H1 (cell line): ENCODE measurements at regions not wholly inside any gene's neighbourhood (a gene's known extent, or its start where the extent isn't known, plus 50 kb on each side); places are given as distances from the start of the nearest gene placed in this dataset.

Experiments used
- CTCF ChIA-PET: fragments of 300-600 bp; sonication (Branson Sonifier 250); formaldehyde crosslinking; loops from one replicate; lab custom pipeline; 2021; ENCODE audit not compliant: partially characterized antibody; lab: Charles Lee
- POLR2A ChIA-PET: fragments of 300-600 bp; sonication (Branson Sonifier 250); formaldehyde crosslinking; loops from one replicate; lab custom pipeline; 2021; ENCODE audit warnings: inconsistent platforms; ENCODE audit not compliant: partially characterized antibody; lab: Charles Lee
- DNase-seq, 2 experiments: peaks; one replicate each; pipeline versions ENCODE4 v3.0.0 to v3.0.0-alpha.2; 2010 to 2022; ENCODE audit warnings: low spot score in 2 of 2, low read depth in 1 of 2, mixed read lengths in 1 of 2
- FAIRE-seq: peaks from 2 replicates; lab custom pipeline; 2011; peaks lifted over from hg19 to GRCh38; lab: Jason Lieb, UNC
- H2AFZ ChIP-seq: 2 replicates; pipeline ENCODE4 v1.8.1; 2012; ENCODE audit warnings: low read length, inconsistent platforms
- H2AK5ac ChIP-seq: 2 replicates; pipeline ENCODE4 v1.6.1; 2013; ENCODE audit warnings: low read depth, low read length
- H2BK120ac ChIP-seq: replicated peaks from 2 replicates; pipeline ENCODE3; 2013; ENCODE audit warnings: low read depth, low read length, inconsistent platforms
- H2BK12ac ChIP-seq: 2 replicates; pipeline ENCODE4 v1.6.1; 2013; ENCODE audit warnings: low read depth, low read length
- H2BK15ac ChIP-seq: 2 replicates; pipeline ENCODE4 v1.6.1; 2013; ENCODE audit warnings: low read length
- H2BK20ac ChIP-seq: 2 replicates; pipeline ENCODE4 v1.6.1; 2013; ENCODE audit warnings: low read length
- H2BK5ac ChIP-seq: 2 replicates; pipeline ENCODE4 v1.6.1; 2013; ENCODE audit warnings: low read depth, low read length
- H3K14ac ChIP-seq: 2 replicates; pipeline ENCODE4 v1.6.1; 2013; ENCODE audit warnings: inconsistent platforms; ENCODE audit not compliant: insufficient read length
- H3K18ac ChIP-seq: 2 replicates; pipeline ENCODE4 v1.6.1; 2013; ENCODE audit warnings: low read length; ENCODE audit errors: extremely low read depth
- H3K23ac ChIP-seq: 2 replicates; pipeline ENCODE4 v1.6.1; 2013; ENCODE audit warnings: inconsistent platforms; ENCODE audit not compliant: insufficient read length
- H3K23me2 ChIP-seq: 2 replicates; pipeline ENCODE4 v1.6.1; 2013; ENCODE audit warnings: low read depth, low read length
- H3K27ac ChIP-seq: 2 replicates; pipeline ENCODE4 v1.6.1; 2011; ENCODE audit warnings: low read depth, low read length, inconsistent platforms
- H3K27me3 ChIP-seq, 4 experiments: replicated peaks in 1 of 4; 1 replicate in 1 of 4; 2 replicates in 3 of 4; pipeline versions ENCODE4 v1.6.1 to v1.8.1; 2011 to 2013; ENCODE audit warnings: low read length in 3 of 4, mild to moderate bottlenecking in 3 of 4, inconsistent platforms in 2 of 4, mixed read lengths in 2 of 4, moderate library complexity in 1 of 4; ENCODE audit not compliant: control insufficient read depth in 3 of 4, insufficient read depth in 3 of 4; ENCODE audit errors: extremely low read depth in 1 of 4
- H3K36me3 ChIP-seq, 4 experiments: 2 replicates each; pipeline versions ENCODE4 v1.6.1 to v1.8.1; 2011 to 2013; ENCODE audit warnings: mild to moderate bottlenecking in 4 of 4, low read length in 3 of 4, moderate library complexity in 2 of 4, control low read depth in 1 of 4, inconsistent platforms in 1 of 4; ENCODE audit not compliant: insufficient read depth in 4 of 4, control insufficient read depth in 2 of 4
- H3K4ac ChIP-seq: replicated peaks from 2 replicates; pipeline ENCODE3; 2013; ENCODE audit warnings: low read length, low read depth, mixed read lengths, inconsistent platforms; ENCODE audit not compliant: insufficient read length
- H3K4me1 ChIP-seq, 4 experiments: replicated peaks in 1 of 4; 1 replicate in 1 of 4; 2 replicates in 3 of 4; pipeline versions ENCODE4 v1.6.1 to v1.8.1; 2011 to 2013; ENCODE audit warnings: low read length in 3 of 4, inconsistent platforms in 2 of 4, mixed read lengths in 1 of 4; ENCODE audit not compliant: insufficient read depth in 4 of 4, control insufficient read depth in 3 of 4
- H3K4me2 ChIP-seq, 2 experiments: 2 replicates each; pipeline versions ENCODE4 v1.6.1 to v1.8.1; 2011 to 2013; ENCODE audit warnings: low read depth in 2 of 2, low read length in 2 of 2, control low read depth in 1 of 2, inconsistent platforms in 1 of 2, mild to moderate bottlenecking in 1 of 2; ENCODE audit not compliant: insufficient read depth in 1 of 2
- H3K4me3 ChIP-seq, 4 experiments: fragments of 200-600, 300-600 bp in 1 of 4; sonication (generic), shearing (Covaris generic), sonication (Bioruptor Twin) in 1 of 4; 2 replicates each; pipeline versions ENCODE4 v1.5.1 to v1.8.1; 2011 to 2016; ENCODE audit warnings: low read length in 4 of 4, low read depth in 3 of 4, control low read depth in 2 of 4, inconsistent platforms in 2 of 4, mild to moderate bottlenecking in 2 of 4, mixed read lengths in 1 of 4, moderate library complexity in 1 of 4; ENCODE audit not compliant: insufficient read depth in 2 of 4; ENCODE audit errors: extremely low read depth in 1 of 4
- H3K56ac ChIP-seq: replicated peaks from 2 replicates; pipeline ENCODE3; 2013; ENCODE audit warnings: low read depth, mild to moderate bottlenecking, mixed read lengths, low read length, inconsistent platforms; ENCODE audit not compliant: insufficient read length
- H3K79me1 ChIP-seq: 2 replicates; pipeline ENCODE4 v1.6.1; 2013; ENCODE audit warnings: low read depth, low read length, control low read depth
- H3K79me2 ChIP-seq, 2 experiments: 2 replicates each; pipeline versions ENCODE4 v1.6.1 to v1.8.1; 2012 to 2013; ENCODE audit warnings: low read length in 2 of 2, mild to moderate bottlenecking in 2 of 2, inconsistent platforms in 1 of 2; ENCODE audit not compliant: insufficient read depth in 2 of 2, control insufficient read depth in 1 of 2
- H3K9ac ChIP-seq, 4 experiments: replicated peaks in 1 of 4; 1 replicate in 1 of 4; 2 replicates in 3 of 4; pipeline versions ENCODE4 v1.6.1 to v1.8.1; 2011 to 2013; ENCODE audit warnings: low read depth in 3 of 4, low read length in 3 of 4, control low read depth in 2 of 4, mild to moderate bottlenecking in 2 of 4, moderate library complexity in 2 of 4, inconsistent platforms in 1 of 4; ENCODE audit errors: extremely low read depth in 1 of 4
- H3K9me3 ChIP-seq, 2 experiments: 2 replicates each; pipeline versions ENCODE4 v1.6.1 to v1.8.1; 2012 to 2013; ENCODE audit warnings: mild to moderate bottlenecking in 2 of 2, moderate library complexity in 2 of 2, control low read depth in 1 of 2, inconsistent platforms in 1 of 2, low read depth in 1 of 2, low read length in 1 of 2, mixed read lengths in 1 of 2; ENCODE audit not compliant: insufficient read depth in 2 of 2
- H4K20me1 ChIP-seq, 2 experiments: replicated peaks in 1 of 2; 2 replicates each; pipeline versions ENCODE3 to v1.8.1; 2011 to 2013; ENCODE audit warnings: inconsistent platforms in 2 of 2, low read length in 2 of 2, mild to moderate bottlenecking in 1 of 2; ENCODE audit not compliant: insufficient read depth in 2 of 2, control insufficient read depth in 1 of 2
- H4K5ac ChIP-seq: 2 replicates; pipeline ENCODE4 v1.6.1; 2013; ENCODE audit warnings: low read length, low read depth, mixed read lengths, inconsistent platforms; ENCODE audit not compliant: insufficient read length
- H4K8ac ChIP-seq: 2 replicates; pipeline ENCODE4 v1.8.0; 2013; ENCODE audit warnings: mild to moderate bottlenecking, moderate library complexity, low read length, inconsistent platforms; ENCODE audit not compliant: insufficient read depth; ENCODE audit errors: extremely low read depth
- H4K91ac ChIP-seq: replicated peaks from 2 replicates; pipeline ENCODE3; 2013; ENCODE audit warnings: low read length, mixed read lengths, inconsistent platforms; ENCODE audit not compliant: insufficient read length
- ASH2L ChIP-seq: fragments of 200-600, 300-600 bp; sonication (generic); IDR thresholded peaks from one replicate; pipeline ENCODE4 v1.7.1; 2017; ENCODE audit warnings: low read length
- BACH1 ChIP-seq: IDR thresholded peaks from 2 replicates; pipeline ENCODE4 v1.6.1; 2012; ENCODE audit warnings: low read length, improper control_type of control experiment
- BCL11A ChIP-seq, 2 experiments: IDR thresholded peaks; one replicate each; pipeline ENCODE4 v1.6.1; 2011; ENCODE audit warnings: low read depth in 2 of 2, low read length in 2 of 2, mild to moderate bottlenecking in 2 of 2
- E2F6 ChIP-seq: IDR thresholded peaks from 2 replicates; pipeline ENCODE4 v1.6.1; 2012; ENCODE audit warnings: inconsistent platforms
- EP300 ChIP-seq, 2 experiments: IDR thresholded peaks; 1 replicate in 1 of 2; 2 replicates in 1 of 2; pipeline ENCODE4 v1.6.1; 2011 to 2012; ENCODE audit warnings: low read depth in 2 of 2, low read length in 2 of 2, mild to moderate bottlenecking in 2 of 2, borderline replicate concordance in 1 of 2, inconsistent platforms in 1 of 2, moderate library complexity in 1 of 2
- EZH2 ChIP-seq: fragments of 200-600 bp; sonication (generic); IDR thresholded peaks from 2 replicates; pipeline ENCODE4 v1.7.1; 2012; ENCODE audit warnings: low read depth, mild to moderate bottlenecking, moderate library complexity, low read length, inconsistent platforms; ENCODE audit not compliant: severe bottlenecking
- HDAC6 ChIP-seq: IDR thresholded peaks from one replicate; pipeline ENCODE4 v1.7.1; 2012; ENCODE audit warnings: low read depth, mild to moderate bottlenecking, inconsistent platforms, low read length, moderate library complexity
- JUND ChIP-seq: IDR thresholded peaks from 2 replicates; pipeline ENCODE4 v1.6.1; 2011; ENCODE audit warnings: mild to moderate bottlenecking, improper control_type of control experiment, low read length
- NRF1 ChIP-seq: IDR thresholded peaks from 2 replicates; pipeline ENCODE4 v1.6.1; 2011; ENCODE audit warnings: mild to moderate bottlenecking, low read depth, low read length, improper control_type of control experiment
- RBBP5 ChIP-seq: IDR thresholded peaks from 2 replicates; pipeline ENCODE4 v1.7.1; 2012; ENCODE audit warnings: low read depth, mild to moderate bottlenecking, inconsistent platforms, low read length, moderate library complexity, borderline replicate concordance
- SUZ12 ChIP-seq: fragments of 200-600 bp; sonication (generic); IDR thresholded peaks from 2 replicates; pipeline ENCODE4 v1.6.1; 2012; ENCODE audit warnings: mild to moderate bottlenecking, inconsistent platforms, low read length, moderate library complexity, mixed read lengths
- TBP ChIP-seq: IDR thresholded peaks from 2 replicates; pipeline ENCODE4 v1.6.1; 2011; ENCODE audit warnings: low read depth, low read length, improper control_type of control experiment
- WGBS, 2 experiments: shearing (Covaris generic) in 1 of 2; methylation state at CpG; one replicate each; pipeline versions ENCODE4 v1.1.6 to v1.1.7; 2013 to 2015; ENCODE audit warnings: low lambda C conversion rate in 2 of 2, mixed read lengths in 2 of 2, inconsistent platforms in 1 of 2, low coverage in 1 of 2, missing lambda C conversion rate in 1 of 2; ENCODE audit not compliant: insufficient replicate concordance in 2 of 2, insufficient coverage in 1 of 2, insufficient read length in 1 of 2; ENCODE audit errors: extremely low coverage in 1 of 2, missing lambda C conversion rate in 1 of 2; 5-methylcytosine and 5-hydroxymethylcytosine counted together
- TF ChIP-seq, protein P1 (sequence below): IDR thresholded peaks from 2 replicates; pipeline ENCODE4 v1.6.1; 2012; ENCODE audit warnings: inconsistent platforms
- TF ChIP-seq, protein P2 (sequence below): IDR thresholded peaks from 2 replicates; pipeline ENCODE4 v1.6.1; 2011; ENCODE audit warnings: low read depth, mild to moderate bottlenecking, low read length; ENCODE audit not compliant: insufficient read depth

DNA sequence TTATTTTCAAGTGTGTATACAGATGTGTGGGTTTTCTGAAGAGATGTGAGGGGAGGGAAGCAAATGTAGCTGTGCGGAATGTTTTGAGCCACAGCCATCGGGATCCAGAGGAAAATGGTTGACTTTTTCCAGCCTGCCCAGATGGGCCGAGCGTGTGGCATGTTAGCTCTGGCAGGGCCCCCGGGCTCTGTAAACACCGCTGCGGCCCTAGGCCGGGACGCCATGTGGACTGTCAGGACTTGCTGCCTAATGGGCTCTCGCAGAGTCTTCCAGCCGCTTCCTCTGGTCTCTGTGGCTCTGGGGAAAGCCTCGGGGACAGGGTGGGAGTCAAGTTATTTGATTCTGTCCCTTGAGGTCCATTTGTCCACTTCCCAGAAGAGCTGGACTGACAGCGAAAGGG, 109.6 kb upstream of the PTCH1 start:
- no peaks in the 10 kb centered on the region for H3K27me3 ChIP-seq
- H2BK120ac ChIP-seq, result no peak overlapping the region
- no peak overlapping the region for H3K4me2 ChIP-seq
- H3K23me2 ChIP-seq, result no peaks in the 10 kb centered on the region
- H3K56ac ChIP-seq, result no peak overlapping the region
- ChIA-PET CTCF (interaction anchor here (1.1 kb wide), 1 partner anchor 24 kb away, joined by 4 read pairs; no protein-coding TSS in a partner anchor), POLR2A (no interaction called here)
- H3K18ac ChIP-seq, result no peak overlapping the region
- no peak overlapping the region for H3K23ac ChIP-seq
- H4K20me1 ChIP-seq, result no peaks in the 10 kb centered on the region
- DNase-seq, result no peak
- H2BK5ac ChIP-seq, result no peak overlapping the region
- H3K4me1 ChIP-seq, result no peaks in the 10 kb centered on the region
- 93% methylated on average over 13 of the region's 13 CpGs; no CpG with 5 or more reads in 1 of the 2 experiments for WGBS, 2 experiments
- no peak overlapping the region for H3K4me3 ChIP-seq
- no peak overlapping the region for H4K5ac ChIP-seq
- no peak overlapping the region for H2AFZ ChIP-seq
- no peak overlapping the region for H3K9ac ChIP-seq
- H3K9me3 ChIP-seq, result no peaks in the 10 kb centered on the region
- no peaks in the 10 kb centered on the region for H3K79me2 ChIP-seq
- H4K91ac ChIP-seq, result no peak overlapping the region
- no peak overlapping the region for H2AK5ac ChIP-seq
- H3K27ac ChIP-seq, result no peak overlapping the region
- no peaks in the 10 kb centered on the region for H3K79me1 ChIP-seq
- no peaks in the 10 kb centered on the region for H3K36me3 ChIP-seq
- no peak overlapping the region for H2BK12ac ChIP-seq
- no peak overlapping the region for H4K8ac ChIP-seq
- H3K14ac ChIP-seq, result no peak overlapping the region
- H2BK20ac ChIP-seq, result no peak overlapping the region
- H2BK15ac ChIP-seq, result no peak overlapping the region
- no peak overlapping the region for H3K4ac ChIP-seq
- FAIRE-seq, result no peak
- TF ChIP-seq EP300 (IDR thresholded peaks at IDR 0.05; ENCODE audit: borderline replicate concordance in 1 of 2, low read depth in 2 of 2, low read length in 2 of 2) (no peak), RBBP5 (no peak), E2F6 (no peak), BACH1 (no peak), HDAC6 (no peak), BCL11A (IDR thresholded peaks at IDR 0.05; ENCODE audit: low read depth in 2 of 2, low read length in 2 of 2) (no peak), NRF1 (no peak), SUZ12 (no peak), JUND (no peak), ASH2L (no peak), EZH2 (no peak), TBP (no peak)
- TF ChIP-seq, protein P1, sequence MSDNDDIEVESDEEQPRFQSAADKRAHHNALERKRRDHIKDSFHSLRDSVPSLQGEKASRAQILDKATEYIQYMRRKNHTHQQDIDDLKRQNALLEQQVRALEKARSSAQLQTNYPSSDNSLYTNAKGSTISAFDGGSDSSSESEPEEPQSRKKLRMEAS, result no peak
- TF ChIP-seq, protein P2, sequence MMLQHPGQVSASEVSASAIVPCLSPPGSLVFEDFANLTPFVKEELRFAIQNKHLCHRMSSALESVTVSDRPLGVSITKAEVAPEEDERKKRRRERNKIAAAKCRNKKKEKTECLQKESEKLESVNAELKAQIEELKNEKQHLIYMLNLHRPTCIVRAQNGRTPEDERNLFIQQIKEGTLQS, result no peak
